ENCODE measurements at regions not wholly inside any gene's neighbourhood (a gene's known extent, or its start where the extent isn't known, plus 50 kb on each side); places are given as distances from the start of the nearest gene placed in this dataset.

GRCh38 chr3:102802819-102803420 lies 368.1 kb downstream of the ZPLD1 start:
- 80% methylated on average over 1 of the region's 1 CpG; no CpG with 5 or more reads in 1 of the 2 experiments for WGBS, 2 experiments (ENCODE audit: insufficient coverage in 2 of 2)

GRCh38 chr3:102810937-102811336 lies 376.1 kb downstream of the ZPLD1 start:
- no peaks in the 10 kb centered on the region for H3K36me3 ChIP-seq (ENCODE audit: control insufficient read depth, insufficient read depth, low read length)
- H3K27ac ChIP-seq (ENCODE audit: low read depth, low read length, severe bottlenecking): no peak overlapping the region
- H3K4me3 ChIP-seq (ENCODE audit: extremely low read depth, insufficient read depth, low read length, poor library complexity, severe bottlenecking): no peak overlapping the region
- no peaks in the 10 kb centered on the region for H3K9me3 ChIP-seq (ENCODE audit: control insufficient read depth, low read length)
- H3K4me1 ChIP-seq (ENCODE audit: control insufficient read depth, insufficient read depth, low read length, poor library complexity, severe bottlenecking): no peaks in the 10 kb centered on the region
- WGBS, 2 experiments (ENCODE audit: insufficient coverage in 2 of 2): no CpG with 5 or more reads among the region's 1 CpG

More at GRCh38 chr3:102802819-102803420, 368.1 kb downstream of the ZPLD1 start:
- no peaks in the 10 kb centered on the region for H3K4me1 ChIP-seq (ENCODE audit: control insufficient read depth, insufficient read depth, low read length, poor library complexity, severe bottlenecking)
- H3K36me3 ChIP-seq (ENCODE audit: control insufficient read depth, insufficient read depth, low read length): no peaks in the 10 kb centered on the region
- no peak overlapping the region for H3K27ac ChIP-seq (ENCODE audit: low read depth, low read length, severe bottlenecking)
- no peaks in the 10 kb centered on the region for H3K9me3 ChIP-seq (ENCODE audit: control insufficient read depth, low read length)
- H3K4me3 ChIP-seq (ENCODE audit: extremely low read depth, insufficient read depth, low read length, poor library complexity, severe bottlenecking): no peak overlapping the region

- no peaks in the 10 kb centered on the region for H3K36me3 ChIP-seq (ENCODE audit: control insufficient read depth, insufficient read depth, low read length)
- no peak overlapping the region for H3K4me3 ChIP-seq (ENCODE audit: extremely low read depth, insufficient read depth, low read length, poor library complexity, severe bottlenecking)
- no peak overlapping the region for H3K27ac ChIP-seq (ENCODE audit: low read depth, low read length, severe bottlenecking)
- 90% methylated on average over 2 of the region's 3 CpGs; no CpG with 5 or more reads in 1 of the 2 experiments for WGBS, 2 experiments (ENCODE audit: insufficient coverage in 2 of 2)
- no peaks in the 10 kb centered on the region for H3K9me3 ChIP-seq (ENCODE audit: control insufficient read depth, low read length)
- H3K4me1 ChIP-seq (ENCODE audit: control insufficient read depth, insufficient read depth, low read length, poor library complexity, severe bottlenecking): no peaks in the 10 kb centered on the region
These were observed 391.8 kb downstream of the ZPLD1 start for GRCh38 chr3:102826636-102827035.

- H3K4me3 ChIP-seq (ENCODE audit: extremely low read depth, insufficient read depth, low read length, poor library complexity, severe bottlenecking): no peak overlapping the region
- no peak overlapping the region for H3K27ac ChIP-seq (ENCODE audit: low read depth, low read length, severe bottlenecking)
- H3K9me3 ChIP-seq (ENCODE audit: control insufficient read depth, low read length): no peaks in the 10 kb centered on the region
These were observed 392.6 kb downstream of the ZPLD1 start for GRCh38 chr3:102827386-102827785.

GRCh38 chr3:102830415-102830814 lies 395.6 kb downstream of the ZPLD1 start:
- no peaks in the 10 kb centered on the region for H3K4me1 ChIP-seq (ENCODE audit: control insufficient read depth, insufficient read depth, low read length, poor library complexity, severe bottlenecking)
- 91 to 96% methylated on average over 4 of the region's 4 CpGs for WGBS, 2 experiments (ENCODE audit: insufficient coverage in 2 of 2)
- H3K27ac ChIP-seq (ENCODE audit: low read depth, low read length, severe bottlenecking): no peak overlapping the region
- no peaks in the 10 kb centered on the region for H3K36me3 ChIP-seq (ENCODE audit: control insufficient read depth, insufficient read depth, low read length)
- H3K4me3 ChIP-seq (ENCODE audit: extremely low read depth, insufficient read depth, low read length, poor library complexity, severe bottlenecking): no peak overlapping the region
- H3K9me3 ChIP-seq (ENCODE audit: control insufficient read depth, low read length): no peaks in the 10 kb centered on the region

More at GRCh38 chr3:102827386-102827785, 392.6 kb downstream of the ZPLD1 start:
- H3K4me1 ChIP-seq (ENCODE audit: control insufficient read depth, insufficient read depth, low read length, poor library complexity, severe bottlenecking): no peaks in the 10 kb centered on the region
- H3K36me3 ChIP-seq (ENCODE audit: control insufficient read depth, insufficient read depth, low read length): no peaks in the 10 kb centered on the region

- Histone ChIP-seq H3K4me3 (ENCODE audit: extremely low read depth, insufficient read depth, low read length, poor library complexity, severe bottlenecking) (no peak overlapping the region), H3K36me3 (ENCODE audit: control insufficient read depth, insufficient read depth, low read length) (no peaks in the 10 kb centered on the region), H3K9me3 (ENCODE audit: control insufficient read depth, low read length) (no peaks in the 10 kb centered on the region), H3K27ac (ENCODE audit: low read depth, low read length, severe bottlenecking) (no peak overlapping the region), H3K4me1 (ENCODE audit: control insufficient read depth, insufficient read depth, low read length, poor library complexity, severe bottlenecking) (no peaks in the 10 kb centered on the region)
- WGBS, 2 experiments (ENCODE audit: insufficient coverage in 2 of 2): 91 to 96% methylated on average over 5 of the region's 6 CpGs
These were observed 407.1 kb downstream of the ZPLD1 start for GRCh38 chr3:102841866-102842265.

GRCh38 chr3:102866845-102867244 lies 432.0 kb downstream of the ZPLD1 start:
- no peak overlapping the region for H3K4me3 ChIP-seq (ENCODE audit: extremely low read depth, insufficient read depth, low read length, poor library complexity, severe bottlenecking)
- no CpG with 5 or more reads among the region's 2 CpGs for WGBS, 2 experiments (ENCODE audit: insufficient coverage in 2 of 2)
- no peaks in the 10 kb centered on the region for H3K9me3 ChIP-seq (ENCODE audit: control insufficient read depth, low read length)
- H3K36me3 ChIP-seq (ENCODE audit: control insufficient read depth, insufficient read depth, low read length): no peaks in the 10 kb centered on the region
- H3K27ac ChIP-seq (ENCODE audit: low read depth, low read length, severe bottlenecking): no peak overlapping the region
- no peaks in the 10 kb centered on the region for H3K4me1 ChIP-seq (ENCODE audit: control insufficient read depth, insufficient read depth, low read length, poor library complexity, severe bottlenecking)

GRCh38 chr3:102883515-102883914 lies 448.7 kb downstream of the ZPLD1 start:
- no CpG with 5 or more reads among the region's 2 CpGs for WGBS, 2 experiments (ENCODE audit: insufficient coverage in 2 of 2)
- Histone ChIP-seq H3K4me1 (ENCODE audit: control insufficient read depth, insufficient read depth, low read length, poor library complexity, severe bottlenecking) (no peaks in the 10 kb centered on the region), H3K4me3 (ENCODE audit: extremely low read depth, insufficient read depth, low read length, poor library complexity, severe bottlenecking) (no peak overlapping the region), H3K27ac (ENCODE audit: low read depth, low read length, severe bottlenecking) (no peak overlapping the region), H3K36me3 (ENCODE audit: control insufficient read depth, insufficient read depth, low read length) (no peaks in the 10 kb centered on the region), H3K9me3 (ENCODE audit: control insufficient read depth, low read length) (no peaks in the 10 kb centered on the region)

- 80 to 91% methylated on average over 1 of the region's 1 CpG for WGBS, 2 experiments (ENCODE audit: insufficient coverage in 2 of 2)
- no peaks in the 10 kb centered on the region for H3K4me1 ChIP-seq (ENCODE audit: control insufficient read depth, insufficient read depth, low read length, poor library complexity, severe bottlenecking)
These were observed 450.5 kb downstream of the ZPLD1 start for GRCh38 chr3:102885289-102885688.

GRCh38 chr3:102887431-102887830 lies 452.6 kb downstream of the ZPLD1 start:
- Histone ChIP-seq H3K9me3 (ENCODE audit: control insufficient read depth, low read length) (no peaks in the 10 kb centered on the region), H3K4me1 (ENCODE audit: control insufficient read depth, insufficient read depth, low read length, poor library complexity, severe bottlenecking) (no peaks in the 10 kb centered on the region), H3K27ac (ENCODE audit: low read depth, low read length, severe bottlenecking) (no peak overlapping the region), H3K36me3 (ENCODE audit: control insufficient read depth, insufficient read depth, low read length) (no peaks in the 10 kb centered on the region), H3K4me3 (ENCODE audit: extremely low read depth, insufficient read depth, low read length, poor library complexity, severe bottlenecking) (no peak overlapping the region)
- 94 to 100% methylated on average over 2 of the region's 3 CpGs for WGBS, 2 experiments (ENCODE audit: insufficient coverage in 2 of 2)

More at GRCh38 chr3:102885289-102885688, 450.5 kb downstream of the ZPLD1 start:
- no peak overlapping the region for H3K27ac ChIP-seq (ENCODE audit: low read depth, low read length, severe bottlenecking)
- no peak overlapping the region for H3K4me3 ChIP-seq (ENCODE audit: extremely low read depth, insufficient read depth, low read length, poor library complexity, severe bottlenecking)
- no peaks in the 10 kb centered on the region for H3K36me3 ChIP-seq (ENCODE audit: control insufficient read depth, insufficient read depth, low read length)
- H3K9me3 ChIP-seq (ENCODE audit: control insufficient read depth, low read length): no peaks in the 10 kb centered on the region

GRCh38 chr3:102896851-102897621 lies 462.2 kb downstream of the ZPLD1 start:
- peaks cover 2% of the 10 kb centered on the region for H3K4me1 ChIP-seq (ENCODE audit: control insufficient read depth, insufficient read depth, low read length, poor library complexity, severe bottlenecking)
- WGBS, 2 experiments (ENCODE audit: insufficient coverage in 2 of 2): no CpG with 5 or more reads among the region's 1 CpG
- H3K4me3 ChIP-seq (ENCODE audit: extremely low read depth, insufficient read depth, low read length, poor library complexity, severe bottlenecking): no peak overlapping the region
- H3K9me3 ChIP-seq (ENCODE audit: control insufficient read depth, low read length): no peaks in the 10 kb centered on the region
- H3K36me3 ChIP-seq (ENCODE audit: control insufficient read depth, insufficient read depth, low read length): no peaks in the 10 kb centered on the region
- no peak overlapping the region for H3K27ac ChIP-seq (ENCODE audit: low read depth, low read length, severe bottlenecking)
